MM.1S (cell line): ENCODE measurements at regions not wholly inside any gene's neighbourhood (a gene's known extent, or its start where the extent isn't known, plus 50 kb on each side); places are given as distances from the start of the nearest gene placed in this dataset.

Source experiments
- DNase-seq: peaks from one replicate; pipeline ENCODE4 v3.0.0-alpha.2; 2015
- H2AFZ ChIP-seq: fragments of 300-600 bp; sonication (generic); 2 replicates; pipeline ENCODE4 v1.6.0; 2016; ENCODE audit warnings: antibody characterized with exemption, low read length
- H3F3A ChIP-seq: fragments of 300-600 bp; sonication (generic); 2 replicates; pipeline ENCODE4 v1.6.1; 2016; ENCODE audit warnings: mild to moderate bottlenecking, antibody characterized with exemption, low read length, moderate library complexity, mixed read lengths; ENCODE audit not compliant: insufficient read depth
- H3K27ac ChIP-seq: fragments of 300-600 bp; sonication (generic); 2 replicates; pipeline ENCODE4 v1.5.1; 2016; ENCODE audit warnings: mild to moderate bottlenecking, low read length
- H3K27me3 ChIP-seq: fragments of 300-600 bp; sonication (generic); replicated peaks from 2 replicates; pipeline ENCODE4 v1.6.0; 2016; ENCODE audit warnings: low read length; ENCODE audit not compliant: insufficient read depth
- H3K36me3 ChIP-seq: fragments of 300-600 bp; sonication (generic); replicated peaks from 2 replicates; pipeline ENCODE4 v1.6.1; 2016; ENCODE audit warnings: mild to moderate bottlenecking, low read length, mixed read lengths; ENCODE audit not compliant: insufficient read depth
- H3K4me1 ChIP-seq: fragments of 300-600 bp; sonication (generic); 2 replicates; pipeline ENCODE4 v1.6.1; 2016; ENCODE audit warnings: low read length, mixed read lengths
- H3K4me2 ChIP-seq: fragments of 300-600 bp; sonication (generic); 2 replicates; pipeline ENCODE4 v1.6.0; 2016; ENCODE audit warnings: low read depth, low read length
- H3K4me3 ChIP-seq: fragments of 300-600 bp; sonication (generic); 2 replicates; pipeline ENCODE4 v1.5.1; 2016; ENCODE audit warnings: low read length, mixed read lengths
- H3K79me2 ChIP-seq: fragments of 300-600 bp; sonication (generic); 2 replicates; pipeline ENCODE4 v1.6.1; 2016; ENCODE audit warnings: mixed run types, low read length, mixed read lengths
- H3K9ac ChIP-seq: fragments of 300-600 bp; sonication (generic); 2 replicates; pipeline ENCODE4 v1.6.1; 2016; ENCODE audit warnings: low read length, mixed read lengths
- H3K9me2 ChIP-seq: fragments of 300-600 bp; sonication (generic); replicated peaks from 2 replicates; pipeline ENCODE4 v1.6.1; 2016; ENCODE audit warnings: mild to moderate bottlenecking, low read length, mixed read lengths; ENCODE audit not compliant: insufficient read depth
- H3K9me3 ChIP-seq: fragments of 300-600 bp; sonication (generic); replicated peaks from 2 replicates; pipeline ENCODE4 v1.6.1; 2016; ENCODE audit warnings: mild to moderate bottlenecking, low read length, mixed read lengths; ENCODE audit not compliant: insufficient read depth
- H4K20me1 ChIP-seq: fragments of 300-600 bp; sonication (generic); 2 replicates; pipeline ENCODE4 v1.6.1; 2016; ENCODE audit warnings: mild to moderate bottlenecking, low read length, moderate library complexity, mixed read lengths; ENCODE audit not compliant: insufficient read depth
- EZH2 ChIP-seq: fragments of 300-600 bp; sonication (generic); optimal IDR thresholded peaks from 2 replicates; pipeline ENCODE3; 2017; ENCODE audit warnings: low read depth, mild to moderate bottlenecking, antibody characterized with exemption, low read length, mixed read lengths
- EZH2phosphoT487 ChIP-seq: fragments of 300-600 bp; sonication (generic); IDR thresholded peaks from 2 replicates; pipeline ENCODE4 v1.6.1; 2018; ENCODE audit warnings: antibody characterized with exemption, low read length
- TF ChIP-seq, protein P1 (sequence below): fragments of 300-600 bp; sonication (generic); IDR thresholded peaks from 2 replicates; pipeline ENCODE4 v1.5.1; 2016; ENCODE audit warnings: antibody characterized with exemption, low read length, mixed read lengths

DNA sequence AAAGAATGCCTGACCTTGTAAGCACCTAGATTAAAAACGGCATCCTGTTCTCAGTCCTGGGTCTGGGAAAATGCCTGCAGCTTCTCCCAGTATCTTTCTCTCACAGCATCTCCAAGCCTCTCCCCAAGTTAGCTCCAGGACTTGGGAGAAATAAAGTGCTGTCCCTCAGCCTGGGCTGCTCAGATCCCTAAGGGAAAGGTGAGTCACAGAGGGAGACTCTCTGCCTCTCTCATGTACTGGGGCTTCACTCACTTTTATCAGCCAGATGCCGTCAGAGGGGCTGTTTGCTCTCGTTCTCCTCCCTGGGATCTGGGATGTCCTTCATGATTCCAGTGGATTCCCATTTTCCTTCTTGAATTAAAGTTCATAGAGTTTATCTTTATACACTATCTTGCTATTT lies 293.6 kb downstream of the COL12A1 start:
- Histone ChIP-seq H3K9me2 (no peaks in the 10 kb centered on the region), H2AFZ (no peak overlapping the region), H3K79me2 (no peaks in the 10 kb centered on the region), H3K27me3 (no peaks in the 10 kb centered on the region), H3F3A (no peaks in the 10 kb centered on the region), H3K9me3 (no peaks in the 10 kb centered on the region), H3K4me2 (no peak overlapping the region), H3K27ac (no peak overlapping the region), H3K36me3 (no peaks in the 10 kb centered on the region), H3K9ac (no peak overlapping the region), H3K4me3 (no peak overlapping the region), H3K4me1 (no peaks in the 10 kb centered on the region), H4K20me1 (no peaks in the 10 kb centered on the region)
- TF ChIP-seq, protein P1, sequence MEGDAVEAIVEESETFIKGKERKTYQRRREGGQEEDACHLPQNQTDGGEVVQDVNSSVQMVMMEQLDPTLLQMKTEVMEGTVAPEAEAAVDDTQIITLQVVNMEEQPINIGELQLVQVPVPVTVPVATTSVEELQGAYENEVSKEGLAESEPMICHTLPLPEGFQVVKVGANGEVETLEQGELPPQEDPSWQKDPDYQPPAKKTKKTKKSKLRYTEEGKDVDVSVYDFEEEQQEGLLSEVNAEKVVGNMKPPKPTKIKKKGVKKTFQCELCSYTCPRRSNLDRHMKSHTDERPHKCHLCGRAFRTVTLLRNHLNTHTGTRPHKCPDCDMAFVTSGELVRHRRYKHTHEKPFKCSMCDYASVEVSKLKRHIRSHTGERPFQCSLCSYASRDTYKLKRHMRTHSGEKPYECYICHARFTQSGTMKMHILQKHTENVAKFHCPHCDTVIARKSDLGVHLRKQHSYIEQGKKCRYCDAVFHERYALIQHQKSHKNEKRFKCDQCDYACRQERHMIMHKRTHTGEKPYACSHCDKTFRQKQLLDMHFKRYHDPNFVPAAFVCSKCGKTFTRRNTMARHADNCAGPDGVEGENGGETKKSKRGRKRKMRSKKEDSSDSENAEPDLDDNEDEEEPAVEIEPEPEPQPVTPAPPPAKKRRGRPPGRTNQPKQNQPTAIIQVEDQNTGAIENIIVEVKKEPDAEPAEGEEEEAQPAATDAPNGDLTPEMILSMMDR = no peak
- TF ChIP-seq EZH2 (no peak), EZH2phosphoT487 (no peak)
- DNase-seq = no peak

DNA sequence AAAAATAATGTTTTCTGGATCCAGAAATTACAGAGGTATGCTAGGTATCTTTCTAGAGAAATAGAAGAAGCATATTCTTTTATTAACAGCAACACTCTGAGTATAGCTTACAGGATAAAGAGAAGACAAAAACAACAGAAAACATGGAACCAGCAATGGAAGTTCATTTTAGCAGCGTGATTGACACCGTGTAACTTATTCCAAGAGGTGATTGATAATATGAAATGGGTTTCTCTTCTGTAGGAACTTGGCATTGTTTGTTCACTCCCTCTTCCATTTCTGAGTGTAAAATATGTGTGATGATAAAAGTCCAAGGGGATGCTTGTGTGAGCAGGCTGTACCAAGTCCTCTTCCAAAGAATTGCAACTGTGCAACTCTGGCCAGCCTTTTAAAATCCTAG lies 303.0 kb downstream of the COL12A1 start:
- Histone ChIP-seq H2AFZ (no peak overlapping the region), H3K4me1 (no peaks in the 10 kb centered on the region), H3K4me2 (no peak overlapping the region), H3K36me3 (no peaks in the 10 kb centered on the region), H4K20me1 (no peaks in the 10 kb centered on the region), H3K9me3 (no peaks in the 10 kb centered on the region), H3K79me2 (no peaks in the 10 kb centered on the region), H3K4me3 (no peak overlapping the region), H3K9ac (no peak overlapping the region), H3K27ac (no peak overlapping the region), H3K27me3 (no peaks in the 10 kb centered on the region), H3K9me2 (no peaks in the 10 kb centered on the region), H3F3A (no peaks in the 10 kb centered on the region)
- TF ChIP-seq, protein P1 = no peak
- TF ChIP-seq EZH2phosphoT487 (no peak), EZH2 (no peak)
- DNase-seq = no peak

DNA sequence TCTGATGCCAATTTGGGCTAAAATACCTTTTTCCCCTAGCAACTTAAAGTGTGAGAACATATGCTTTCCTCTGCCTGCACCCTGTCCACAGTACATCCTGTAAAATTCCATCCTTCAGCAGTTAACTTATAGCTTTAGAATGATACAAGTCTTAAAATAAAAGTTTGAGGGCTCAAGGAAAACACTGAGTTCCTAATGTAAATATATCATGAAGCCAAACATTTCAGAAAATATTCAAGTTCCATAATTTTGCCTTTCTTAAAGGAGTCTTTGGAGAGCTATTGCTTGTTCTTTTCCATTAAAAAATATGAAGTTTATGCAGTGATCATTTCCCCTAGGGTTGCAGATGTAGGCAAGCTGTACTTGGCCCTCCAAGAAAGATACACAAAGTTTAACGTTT lies 303.8 kb downstream of the COL12A1 start:
- no peaks in the 10 kb centered on the region for H3K9me2 ChIP-seq
- DNase-seq = no peak
- H3K27ac ChIP-seq = no peak overlapping the region
- TF ChIP-seq EZH2 (no peak), EZH2phosphoT487 (no peak)
- TF ChIP-seq, protein P1 = no peak
- no peaks in the 10 kb centered on the region for H4K20me1 ChIP-seq
- H2AFZ ChIP-seq = no peak overlapping the region
- no peaks in the 10 kb centered on the region for H3K27me3 ChIP-seq
- H3K4me2 ChIP-seq = no peak overlapping the region
- no peaks in the 10 kb centered on the region for H3K36me3 ChIP-seq
- no peaks in the 10 kb centered on the region for H3K79me2 ChIP-seq
- H3K9me3 ChIP-seq = no peaks in the 10 kb centered on the region
- H3K4me1 ChIP-seq = no peaks in the 10 kb centered on the region
- H3F3A ChIP-seq = no peaks in the 10 kb centered on the region
- H3K4me3 ChIP-seq = no peak overlapping the region
- H3K9ac ChIP-seq = no peak overlapping the region

DNA sequence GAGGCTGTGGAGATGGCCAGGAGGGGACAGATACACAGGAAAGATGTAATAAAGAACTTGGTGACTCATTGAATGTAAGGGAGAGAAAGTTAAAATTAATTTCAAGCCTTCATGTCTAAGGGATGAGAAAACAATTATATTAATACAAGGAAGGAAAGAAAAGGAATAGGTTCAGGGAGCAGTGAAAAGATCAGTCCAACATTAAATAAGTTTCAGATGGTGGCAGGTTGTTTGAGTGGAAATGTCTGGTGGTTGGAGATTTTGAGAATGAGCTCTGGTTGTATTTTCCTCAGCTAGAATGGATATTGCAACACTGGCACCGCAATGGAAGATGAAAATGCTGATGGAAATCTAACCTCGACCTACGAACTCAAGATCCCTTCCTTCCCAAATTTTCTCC lies 304.3 kb downstream of the COL12A1 start:
- TF ChIP-seq, protein P1 = no peak
- TF ChIP-seq EZH2phosphoT487 = no peak
- no peak for TF ChIP-seq EZH2
- no peak overlapping the region for H3K4me2 ChIP-seq
- H4K20me1 ChIP-seq = no peaks in the 10 kb centered on the region
- no peaks in the 10 kb centered on the region for H3K36me3 ChIP-seq
- no peaks in the 10 kb centered on the region for H3K27me3 ChIP-seq
- no peak overlapping the region for H3K9ac ChIP-seq
- H3K9me2 ChIP-seq = no peaks in the 10 kb centered on the region
- H3K4me1 ChIP-seq = no peaks in the 10 kb centered on the region
- no peak for DNase-seq
- H3K4me3 ChIP-seq = no peak overlapping the region
- no peak overlapping the region for H3K27ac ChIP-seq
- no peaks in the 10 kb centered on the region for H3F3A ChIP-seq
- H2AFZ ChIP-seq = no peak overlapping the region
- no peaks in the 10 kb centered on the region for H3K9me3 ChIP-seq
- no peaks in the 10 kb centered on the region for H3K79me2 ChIP-seq
